SKM-1 treated with dmso at 0.1 percent for 144 hours (cell line): ENCODE measurements at regions not wholly inside any gene's neighbourhood (a gene's known extent, or its start where the extent isn't known, plus 50 kb on each side); places are given as distances from the start of the nearest gene placed in this dataset.
"Not testable (repeated sequence)": the region's sequence is repeated elsewhere in the genome, so short reads cannot be mapped to it uniquely, and the experiment has no call there.

Source experiments
- DNase-seq: peaks from one replicate; lab custom pipeline; 2025; ENCODE audit not compliant: unreplicated experiment; lab: John Stamatoyannopoulos, UW

GRCh38 chr4:187103351-187103750 lies 379.7 kb upstream of the FAT1 start:
- no peak for DNase-seq

DNA sequence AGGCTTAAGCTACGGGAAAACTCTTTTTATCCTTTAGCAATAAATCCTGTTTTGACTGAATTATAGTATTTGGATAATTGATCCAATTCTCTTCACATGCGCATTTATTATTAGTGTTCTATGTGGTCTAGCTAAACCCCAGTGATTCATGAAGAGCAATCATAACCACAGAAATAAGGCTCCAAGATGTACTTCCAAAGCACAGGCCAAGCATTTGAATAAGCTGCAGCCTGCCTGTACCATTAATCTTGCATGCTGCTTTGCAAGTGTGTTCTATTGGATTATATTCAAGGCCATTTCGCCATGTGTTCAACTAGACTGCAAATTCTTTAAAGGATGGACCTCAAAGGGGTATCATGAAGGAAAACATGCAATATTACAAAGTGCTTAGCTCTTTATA lies 385.2 kb upstream of the FAT1 start:
- DNase-seq: no peak

- no peak for DNase-seq
These were observed 386.0 kb upstream of the FAT1 start for GRCh38 chr4:187109636-187110035.

- no peak for DNase-seq
These were observed 394.5 kb upstream of the FAT1 start for GRCh38 chr4:187118166-187118565.

DNA sequence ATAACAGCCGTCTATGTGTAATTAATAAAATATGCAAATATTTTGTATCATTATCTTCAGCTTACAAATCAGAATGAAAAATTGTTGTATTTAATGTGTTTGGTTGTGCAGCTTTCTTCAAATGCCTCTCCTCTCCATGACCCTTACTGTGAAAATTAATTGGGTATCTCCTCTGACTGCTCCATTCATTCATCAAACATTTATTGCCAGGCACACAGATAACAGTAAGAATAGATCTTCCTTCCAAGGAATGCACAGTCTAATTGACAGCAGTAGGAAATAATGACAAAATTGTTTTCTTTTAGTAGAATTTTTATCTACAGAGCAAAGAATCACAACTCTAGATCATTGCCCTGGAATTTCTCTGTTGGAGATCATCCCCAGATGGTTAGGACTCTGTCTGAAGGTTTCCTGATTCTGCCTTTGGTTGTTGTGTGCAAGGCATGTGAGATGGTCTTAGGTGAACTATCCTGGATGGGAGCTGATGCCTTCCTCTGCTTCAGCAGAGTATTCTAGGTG lies 395.0 kb upstream of the FAT1 start:
- no peak for DNase-seq

DNA sequence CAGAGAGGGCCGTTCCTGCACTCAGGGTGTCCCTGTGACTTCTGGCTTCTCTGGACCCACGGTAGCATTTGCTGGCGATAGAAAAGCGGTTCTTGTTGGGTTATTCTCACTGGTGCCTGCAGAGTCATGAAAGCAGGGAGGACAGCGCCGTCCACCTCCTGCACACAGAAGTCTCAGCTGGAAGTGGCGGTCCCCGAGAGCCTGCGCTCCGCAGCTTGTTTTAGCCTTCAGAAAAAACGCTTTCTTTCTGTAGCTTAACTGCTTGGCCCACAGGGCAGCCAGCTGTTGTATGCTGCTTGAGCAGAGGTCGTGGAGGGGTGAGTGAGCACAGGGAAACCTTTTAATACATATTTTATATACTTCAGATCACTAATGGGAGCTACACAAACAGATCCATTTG lies 400.7 kb upstream of the FAT1 start:
- DNase-seq: no peak

- DNase-seq: no peak
These were observed 401.4 kb upstream of the FAT1 start for GRCh38 chr4:187125062-187125461.

GRCh38 chr4:187127456-187127855 lies 403.8 kb upstream of the FAT1 start:
- DNase-seq: no peak

- no peak for DNase-seq
These were observed 404.6 kb upstream of the FAT1 start for GRCh38 chr4:187128222-187128621.

- DNase-seq: no peak
These were observed 405.3 kb upstream of the FAT1 start for GRCh38 chr4:187128976-187129375.

DNA sequence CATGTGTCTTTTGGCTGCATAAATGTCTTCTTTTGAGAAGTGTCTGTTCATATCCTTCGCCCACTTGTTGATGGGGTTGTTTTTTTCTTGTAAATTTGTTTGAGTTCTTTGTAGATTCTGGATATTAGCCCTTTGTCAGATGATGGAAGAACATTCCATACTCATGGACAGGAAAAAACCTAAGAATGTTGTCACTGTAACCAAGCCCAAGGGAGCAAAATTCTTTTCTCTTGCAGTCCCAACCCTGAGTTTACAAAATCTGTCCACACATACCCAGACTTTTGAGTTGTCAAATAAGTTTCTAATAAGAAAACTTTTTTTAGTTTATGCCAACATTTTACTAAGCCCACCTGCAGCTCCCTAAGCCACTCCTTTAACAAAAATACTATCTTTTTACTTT lies 408.2 kb upstream of the FAT1 start:
- DNase-seq: not testable (repeated sequence)

DNA sequence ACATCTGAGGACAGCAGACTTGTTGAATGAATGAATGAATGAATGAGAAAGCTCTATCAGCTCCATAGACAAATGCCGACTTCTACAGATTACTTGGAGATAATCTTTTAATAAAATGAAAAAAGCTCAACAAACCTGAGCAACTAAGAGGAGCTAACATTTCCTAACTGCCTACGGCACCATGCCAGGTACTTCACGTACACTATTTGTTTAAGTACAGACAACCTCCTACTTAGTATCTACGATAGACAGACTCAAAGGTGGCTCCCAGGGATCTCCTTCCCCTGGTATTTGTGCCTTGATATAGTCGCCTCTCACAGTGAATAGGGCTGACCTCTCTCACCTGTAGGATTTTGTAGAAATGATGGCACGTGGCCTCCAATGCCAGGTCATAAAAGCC lies 412.2 kb upstream of the FAT1 start:
- no peak for DNase-seq

DNA sequence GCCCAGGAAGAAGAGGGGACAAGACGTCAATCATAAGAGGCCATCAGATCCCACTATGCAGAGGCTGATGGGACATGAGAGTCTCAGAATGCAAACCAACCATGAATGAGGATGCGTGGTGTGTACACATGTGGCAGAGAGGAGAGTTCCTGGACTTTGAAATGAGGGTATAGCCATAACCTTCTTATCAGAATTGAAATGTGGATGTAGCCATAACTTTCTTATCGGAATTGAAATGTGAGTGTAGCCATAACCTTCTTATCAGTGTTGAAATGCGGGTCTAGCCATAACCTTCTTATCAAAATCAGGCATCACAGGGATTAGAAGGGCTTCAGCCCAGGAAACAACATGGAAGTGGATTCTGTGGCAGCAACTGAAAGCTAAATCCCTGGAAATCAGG lies 415.5 kb upstream of the FAT1 start:
- DNase-seq: no peak

- no peak for DNase-seq
These were observed 417.4 kb upstream of the FAT1 start for GRCh38 chr4:187141101-187141500.

DNA sequence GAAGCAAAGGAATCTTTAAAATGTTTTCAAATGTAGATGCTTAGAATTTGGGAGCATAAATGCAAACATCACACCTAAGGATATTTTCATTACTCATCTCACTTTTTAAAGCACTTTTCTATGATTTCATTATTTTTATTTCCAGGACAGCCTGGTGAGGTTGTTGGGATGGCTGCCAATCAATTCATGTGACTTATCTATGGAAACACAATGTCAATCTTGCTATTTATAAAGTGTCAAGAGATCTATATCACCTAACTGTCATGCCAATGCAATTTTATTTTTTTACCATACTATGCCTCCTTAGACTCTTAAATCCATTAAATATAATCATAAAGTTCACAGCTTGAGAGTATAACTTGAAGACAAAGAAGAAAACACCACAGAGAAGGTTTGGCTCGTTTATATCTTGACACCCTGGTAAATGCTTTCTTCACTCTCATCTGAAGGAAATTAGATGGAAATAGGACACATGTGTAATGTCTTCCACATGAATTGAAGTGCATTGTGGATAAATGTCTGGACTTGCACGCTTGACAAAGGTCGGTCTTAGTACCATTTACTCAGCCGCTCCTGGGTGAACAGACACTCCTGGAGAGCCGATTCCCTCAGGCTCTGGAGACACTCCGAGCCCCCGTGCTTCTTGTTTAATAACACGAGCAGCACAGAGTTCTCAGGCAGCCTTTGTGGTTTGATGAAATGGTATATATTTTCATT lies 425.7 kb upstream of the FAT1 start:
- DNase-seq: no peak

- no peak for DNase-seq
These were observed 433.8 kb upstream of the FAT1 start for GRCh38 chr4:187157380-187157958.

GRCh38 chr4:187158003-187158402 lies 434.3 kb upstream of the FAT1 start:
- no peak for DNase-seq

DNA sequence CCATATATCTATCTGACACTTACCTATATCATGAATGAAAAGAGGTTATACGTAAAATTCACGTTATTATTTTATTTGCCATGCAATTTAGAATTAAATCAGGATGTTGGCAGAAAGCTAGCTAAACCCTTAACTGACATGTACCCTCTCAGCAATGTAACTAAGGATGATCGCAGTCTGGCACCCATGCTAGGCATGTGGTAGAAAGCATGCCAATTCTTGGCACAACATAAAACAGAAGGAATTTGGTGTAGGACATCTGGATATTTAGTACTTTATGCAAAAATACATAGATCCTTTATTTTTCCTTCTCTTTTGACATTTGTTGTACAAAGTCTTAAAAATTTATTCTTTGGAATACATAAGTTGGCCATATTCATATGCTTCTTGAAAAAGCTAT lies 436.8 kb upstream of the FAT1 start:
- DNase-seq: no peak

- no peak for DNase-seq
These were observed 443.3 kb upstream of the FAT1 start for GRCh38 chr4:187166886-187167512.

DNA sequence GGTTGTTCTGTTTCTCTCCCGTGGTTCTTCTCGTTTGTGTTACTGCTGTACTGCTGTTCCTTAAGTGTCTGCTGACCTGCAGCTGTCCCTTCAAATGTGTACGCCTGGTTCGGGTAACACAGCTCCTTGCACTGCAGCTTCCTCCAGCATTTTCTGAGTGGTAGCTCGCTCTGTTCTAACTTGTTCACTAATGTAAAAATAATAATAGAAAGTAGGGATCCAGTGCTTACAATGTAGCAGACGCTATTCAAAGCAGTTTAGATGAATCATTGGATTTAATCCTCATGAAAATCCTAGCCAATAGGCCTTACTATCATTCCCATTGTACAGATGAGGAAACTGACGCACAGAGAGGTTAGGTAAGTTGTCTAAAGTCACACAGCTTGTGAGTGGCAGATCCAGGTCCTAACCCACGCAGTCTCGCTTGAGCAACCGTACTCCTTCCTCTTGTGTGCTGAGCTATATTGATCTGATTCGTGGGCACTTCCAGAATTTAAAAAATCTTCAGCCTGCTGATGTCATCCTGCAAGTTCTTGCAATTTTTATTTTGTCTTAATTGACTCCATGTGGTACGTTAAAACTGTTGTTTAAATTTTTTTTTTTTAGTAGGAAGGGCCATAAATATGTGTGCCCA lies 448.2 kb upstream of the FAT1 start:
- DNase-seq: no peak

GRCh38 chr4:187172340-187172761 lies 448.7 kb upstream of the FAT1 start:
- DNase-seq: no peak

- DNase-seq: no peak
These were observed 451.1 kb upstream of the FAT1 start for GRCh38 chr4:187174749-187175148.
